ENCODE measurements at regions not wholly inside any gene's neighbourhood (a gene's known extent, or its start where the extent isn't known, plus 50 kb on each side); places are given as distances from the start of the nearest gene placed in this dataset.
A peak's percentile ranks its signal among the peaks of the same experiment; 100 is the strongest.

DNA sequence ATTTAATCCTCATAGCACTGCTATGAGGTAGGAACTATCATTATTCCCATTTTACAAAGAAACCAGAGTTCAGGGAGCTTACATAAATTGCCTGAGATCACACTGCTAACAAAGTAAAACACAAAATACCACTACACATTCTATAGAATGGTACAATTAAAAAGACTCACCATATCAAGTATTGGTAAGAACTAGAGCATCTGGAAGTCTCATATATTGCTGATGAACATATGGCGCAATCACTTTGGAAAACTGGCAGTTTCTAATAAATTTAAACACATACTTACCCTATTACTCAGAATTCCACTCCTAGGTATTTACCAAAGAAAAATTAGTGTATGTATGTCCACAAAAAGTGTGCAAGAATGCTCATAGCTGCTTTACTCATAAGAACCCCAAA, 261.5 kb downstream of the RRAGC start:
- H3K9ac ChIP-seq (ENCODE audit: low read length) = no peak overlapping the region
- H3K36me3 ChIP-seq (ENCODE audit: control insufficient read depth in 1 of 2, insufficient read depth in 2 of 2, low read length in 2 of 2) = no peaks in the 10 kb centered on the region
- no peak overlapping the region for H3K27ac ChIP-seq (ENCODE audit: low read depth, low read length)
- no peak overlapping the region for H2BK5ac ChIP-seq (ENCODE audit: low read depth, low read length, poor library complexity)
- no peak overlapping the region for H4K12ac ChIP-seq (ENCODE audit: low read depth, low read length)
- no peak overlapping the region for H3K4ac ChIP-seq (ENCODE audit: low read depth, low read length)
- no peak overlapping the region for H3K23ac ChIP-seq (ENCODE audit: low read length)
- no peak overlapping the region for H3K18ac ChIP-seq (ENCODE audit: low read length)
- H2AK5ac ChIP-seq (ENCODE audit: low read length) = no peak overlapping the region
- H2AFZ ChIP-seq (ENCODE audit: insufficient read depth, low read length, poor library complexity) = no peak overlapping the region
- no CpG with 5 or more reads among the region's 1 CpG for WGBS (ENCODE audit: extremely low coverage, insufficient coverage, insufficient read length)
- H2BK12ac ChIP-seq (ENCODE audit: low read length) = no peak overlapping the region
- no peak for DNase-seq
- H3K4me1 ChIP-seq (ENCODE audit: control insufficient read depth in 1 of 2, insufficient read depth in 2 of 2, low read length in 2 of 2) = no peaks in the 10 kb centered on the region
- H3K14ac ChIP-seq (ENCODE audit: low read length) = no peak overlapping the region
- H4K91ac ChIP-seq (ENCODE audit: low read depth, low read length) = no peak overlapping the region
- no peaks in the 10 kb centered on the region for H3K27me3 ChIP-seq (ENCODE audit: insufficient read depth, low read length)
- H4K8ac ChIP-seq (ENCODE audit: low read depth, low read length) = no peak overlapping the region
- no peaks in the 10 kb centered on the region for H3K79me1 ChIP-seq (ENCODE audit: low read length)
- H3K79me2 ChIP-seq (ENCODE audit: control insufficient read depth, insufficient read depth, low read length, poor library complexity) = no peaks in the 10 kb centered on the region
- H3K9me3 ChIP-seq (ENCODE audit: insufficient read depth, low read depth, low read length) = peaks cover 4% of the 10 kb centered on the region
- no peak overlapping the region for H2BK120ac ChIP-seq (ENCODE audit: insufficient read depth, low read length, poor library complexity)
- no peak overlapping the region for H3K4me2 ChIP-seq (ENCODE audit: low read length)
- no peak overlapping the region for H3K4me3 ChIP-seq (ENCODE audit: low read depth, low read length)

DNA sequence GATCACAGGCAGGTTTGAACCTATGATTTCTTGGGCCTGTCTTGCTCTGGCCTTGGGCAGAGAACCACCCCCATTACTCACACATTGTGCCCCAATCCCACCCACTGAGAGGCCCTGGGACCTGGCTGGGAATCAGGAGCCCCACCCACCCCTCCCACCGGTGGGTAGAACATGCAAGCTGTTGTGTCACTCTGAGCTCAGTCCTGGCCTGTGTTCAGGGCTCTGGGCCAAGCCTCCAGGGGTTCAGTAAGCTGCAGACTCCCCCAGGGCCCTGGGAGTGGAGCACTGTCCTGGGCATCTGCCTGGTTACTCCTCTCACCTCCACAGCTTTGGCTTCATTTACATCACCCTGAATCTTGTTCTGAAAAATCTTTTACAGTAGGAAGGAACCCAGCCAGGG, 270.5 kb downstream of the RRAGC start:
- WGBS (ENCODE audit: extremely low coverage, insufficient coverage, insufficient read length) = no CpG with 5 or more reads among the region's 1 CpG
- no peaks in the 10 kb centered on the region for H3K36me3 ChIP-seq (ENCODE audit: control insufficient read depth in 1 of 2, insufficient read depth in 2 of 2, low read length in 2 of 2)

GRCh38 chr1:38587766-38588165, 271.8 kb downstream of the RRAGC start:
- H3K36me3 ChIP-seq (ENCODE audit: control insufficient read depth in 1 of 2, insufficient read depth in 2 of 2, low read length in 2 of 2) = no peaks in the 10 kb centered on the region
- no peak overlapping the region for H2BK12ac ChIP-seq (ENCODE audit: low read length)
- H3K23ac ChIP-seq (ENCODE audit: low read length) = no peak overlapping the region
- H2BK5ac ChIP-seq (ENCODE audit: low read depth, low read length, poor library complexity) = no peak overlapping the region
- H3K9ac ChIP-seq (ENCODE audit: low read length) = no peak overlapping the region
- no peak overlapping the region for H4K12ac ChIP-seq (ENCODE audit: low read depth, low read length)
- H3K9me3 ChIP-seq (ENCODE audit: insufficient read depth, low read depth, low read length) = peaks cover 2% of the 10 kb centered on the region
- no peak overlapping the region for H3K14ac ChIP-seq (ENCODE audit: low read length)
- no CpG with 5 or more reads among the region's 2 CpGs for WGBS (ENCODE audit: extremely low coverage, insufficient coverage, insufficient read length)
- no peak overlapping the region for H2BK120ac ChIP-seq (ENCODE audit: insufficient read depth, low read length, poor library complexity)
- no peaks in the 10 kb centered on the region for H3K79me1 ChIP-seq (ENCODE audit: low read length)
- H3K4me3 ChIP-seq (ENCODE audit: low read depth, low read length) = no peak overlapping the region
- H3K18ac ChIP-seq (ENCODE audit: low read length) = no peak overlapping the region
- H3K27ac ChIP-seq (ENCODE audit: low read depth, low read length) = no peak overlapping the region
- H2AK5ac ChIP-seq (ENCODE audit: low read length) = no peak overlapping the region
- no peak overlapping the region for H4K8ac ChIP-seq (ENCODE audit: low read depth, low read length)
- no peak for DNase-seq
- no peak overlapping the region for H2AFZ ChIP-seq (ENCODE audit: insufficient read depth, low read length, poor library complexity)
- H3K4me1 ChIP-seq (ENCODE audit: control insufficient read depth in 1 of 2, insufficient read depth in 2 of 2, low read length in 2 of 2) = no peaks in the 10 kb centered on the region
- H3K4me2 ChIP-seq (ENCODE audit: low read length) = no peak overlapping the region
- no peaks in the 10 kb centered on the region for H3K79me2 ChIP-seq (ENCODE audit: control insufficient read depth, insufficient read depth, low read length, poor library complexity)
- no peak overlapping the region for H3K4ac ChIP-seq (ENCODE audit: low read depth, low read length)
- no peaks in the 10 kb centered on the region for H3K27me3 ChIP-seq (ENCODE audit: insufficient read depth, low read length)
- no peak overlapping the region for H4K91ac ChIP-seq (ENCODE audit: low read depth, low read length)

More for the DNA sequence above, 270.5 kb downstream of the RRAGC start:
- Histone ChIP-seq H3K79me1 (ENCODE audit: low read length) (no peaks in the 10 kb centered on the region), H3K14ac (ENCODE audit: low read length) (no peak overlapping the region), H2BK5ac (ENCODE audit: low read depth, low read length, poor library complexity) (no peak overlapping the region), H3K27me3 (ENCODE audit: insufficient read depth, low read length) (no peaks in the 10 kb centered on the region), H3K23ac (ENCODE audit: low read length) (no peak overlapping the region), H3K79me2 (ENCODE audit: control insufficient read depth, insufficient read depth, low read length, poor library complexity) (no peaks in the 10 kb centered on the region), H3K4me2 (ENCODE audit: low read length) (no peak overlapping the region), H3K9me3 (ENCODE audit: insufficient read depth, low read depth, low read length) (peaks cover 4% of the 10 kb centered on the region), H2AK5ac (ENCODE audit: low read length) (no peak overlapping the region), H3K9ac (ENCODE audit: low read length) (no peak overlapping the region), H3K27ac (ENCODE audit: low read depth, low read length) (no peak overlapping the region), H3K18ac (ENCODE audit: low read length) (no peak overlapping the region), H2BK120ac (ENCODE audit: insufficient read depth, low read length, poor library complexity) (no peak overlapping the region), H3K4me1 (ENCODE audit: control insufficient read depth in 1 of 2, insufficient read depth in 2 of 2, low read length in 2 of 2) (no peaks in the 10 kb centered on the region), H3K4ac (ENCODE audit: low read depth, low read length) (no peak overlapping the region), H3K4me3 (ENCODE audit: low read depth, low read length) (no peak overlapping the region), H2AFZ (ENCODE audit: insufficient read depth, low read length, poor library complexity) (no peak overlapping the region), H2BK12ac (ENCODE audit: low read length) (no peak overlapping the region), H4K8ac (ENCODE audit: low read depth, low read length) (no peak overlapping the region), H4K12ac (ENCODE audit: low read depth, low read length) (no peak overlapping the region), H4K91ac (ENCODE audit: low read depth, low read length) (no peak overlapping the region)
- no peak for DNase-seq

DNA sequence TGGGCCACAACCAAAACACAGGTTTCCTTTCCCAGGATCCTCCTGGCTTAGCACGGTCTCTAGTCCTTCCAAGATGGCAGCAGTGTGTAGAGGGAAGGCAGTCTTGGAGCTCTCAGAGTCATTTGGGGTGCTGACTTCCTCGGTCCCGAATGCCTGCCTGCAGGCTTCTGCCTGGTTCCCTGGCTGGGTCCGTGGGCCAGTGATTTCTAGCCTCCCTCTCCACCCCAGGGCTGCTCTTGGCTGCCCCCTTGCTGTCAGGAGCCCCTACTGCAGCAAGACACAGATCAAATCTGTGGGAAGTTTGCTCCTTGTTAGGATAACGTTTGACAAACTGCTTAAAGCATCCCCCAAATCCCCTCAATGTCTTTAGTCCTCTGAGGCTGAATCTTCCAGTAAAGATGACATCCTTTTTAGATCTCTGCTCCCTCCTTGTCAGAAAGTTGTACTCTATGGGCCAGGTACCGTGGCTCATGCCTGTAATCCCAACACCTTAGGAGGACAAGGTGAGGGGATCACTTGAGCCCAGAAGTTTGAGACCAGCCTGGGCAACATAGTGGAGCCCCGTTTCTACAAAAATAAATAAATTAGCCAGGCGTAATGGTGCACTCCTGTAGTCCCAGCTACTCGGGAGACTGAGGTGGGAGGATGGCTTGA, 272.5 kb downstream of the RRAGC start:
- H4K12ac ChIP-seq (ENCODE audit: low read depth, low read length) = no peak overlapping the region
- H2BK12ac ChIP-seq (ENCODE audit: low read length) = no peak overlapping the region
- no peak overlapping the region for H3K4me2 ChIP-seq (ENCODE audit: low read length)
- H3K27me3 ChIP-seq (ENCODE audit: insufficient read depth, low read length) = no peaks in the 10 kb centered on the region
- H2BK120ac ChIP-seq (ENCODE audit: insufficient read depth, low read length, poor library complexity) = no peak overlapping the region
- H2AFZ ChIP-seq (ENCODE audit: insufficient read depth, low read length, poor library complexity) = no peak overlapping the region
- H3K18ac ChIP-seq (ENCODE audit: low read length) = no peak overlapping the region
- no peak overlapping the region for H3K4me3 ChIP-seq (ENCODE audit: low read depth, low read length)
- no peaks in the 10 kb centered on the region for H3K4me1 ChIP-seq (ENCODE audit: control insufficient read depth in 1 of 2, insufficient read depth in 2 of 2, low read length in 2 of 2)
- no peak overlapping the region for H3K23ac ChIP-seq (ENCODE audit: low read length)
- H3K36me3 ChIP-seq (ENCODE audit: control insufficient read depth in 1 of 2, insufficient read depth in 2 of 2, low read length in 2 of 2) = no peaks in the 10 kb centered on the region
- WGBS (ENCODE audit: extremely low coverage, insufficient coverage, insufficient read length) = no CpG with 5 or more reads among the region's 9 CpGs
- H4K91ac ChIP-seq (ENCODE audit: low read depth, low read length) = no peak overlapping the region
- no peak overlapping the region for H4K8ac ChIP-seq (ENCODE audit: low read depth, low read length)
- no peak overlapping the region for H2BK5ac ChIP-seq (ENCODE audit: low read depth, low read length, poor library complexity)
- no peak overlapping the region for H2AK5ac ChIP-seq (ENCODE audit: low read length)
- no peak overlapping the region for H3K4ac ChIP-seq (ENCODE audit: low read depth, low read length)
- DNase-seq = peak; percentile 5 to 41
- peaks cover 2% of the 10 kb centered on the region for H3K9me3 ChIP-seq (ENCODE audit: insufficient read depth, low read depth, low read length)
- no peak overlapping the region for H3K14ac ChIP-seq (ENCODE audit: low read length)
- H3K79me1 ChIP-seq (ENCODE audit: low read length) = no peaks in the 10 kb centered on the region
- no peak overlapping the region for H3K27ac ChIP-seq (ENCODE audit: low read depth, low read length)
- no peak overlapping the region for H3K9ac ChIP-seq (ENCODE audit: low read length)
- no peaks in the 10 kb centered on the region for H3K79me2 ChIP-seq (ENCODE audit: control insufficient read depth, insufficient read depth, low read length, poor library complexity)

Measured in trophoblast cell (in vitro differentiated cells and primary cell).